Subcutaneous abdominal adipose tissue (tissue), 5 donors: ENCODE measurements at regions not wholly inside any gene's neighbourhood (a gene's known extent, or its start where the extent isn't known, plus 50 kb on each side); places are given as distances from the start of the nearest gene placed in this dataset.

Experiments used
- H3K27ac ChIP-seq: one replicate; pipeline ENCODE4 v1.7.0; 2013; ENCODE audit warnings: low read depth, mild to moderate bottlenecking, inconsistent platforms, low read length, moderate library complexity
- H3K27me3 ChIP-seq, 5 donors: one replicate each; pipeline ENCODE4 v1.7.0; 2013; ENCODE audit warnings: low read length in 5 of 5, inconsistent platforms in 1 of 5; ENCODE audit not compliant: control insufficient read depth in 5 of 5, insufficient read depth in 4 of 5
- H3K36me3 ChIP-seq, 5 donors: one replicate each; pipeline ENCODE4 v1.7.0; 2013; ENCODE audit warnings: low read length in 5 of 5; ENCODE audit not compliant: control insufficient read depth in 5 of 5, insufficient read depth in 5 of 5
- H3K4me1 ChIP-seq, 5 donors: one replicate each; pipeline ENCODE4 v1.7.0; 2013; ENCODE audit warnings: low read length in 5 of 5, mild to moderate bottlenecking in 3 of 5, moderate library complexity in 1 of 5; ENCODE audit not compliant: control insufficient read depth in 5 of 5, insufficient read depth in 5 of 5
- H3K4me3 ChIP-seq, 5 donors: one replicate each; pipeline ENCODE4 v1.7.0; 2013; ENCODE audit warnings: low read length in 5 of 5, low read depth in 1 of 5
- H3K9ac ChIP-seq, 5 donors: one replicate each; pipeline ENCODE4 v1.7.0; 2013; ENCODE audit warnings: low read length in 5 of 5, mild to moderate bottlenecking in 4 of 5, moderate library complexity in 3 of 5
- H3K9me3 ChIP-seq, 5 donors: one replicate each; pipeline ENCODE4 v1.7.0; 2013; ENCODE audit warnings: low read length in 5 of 5; ENCODE audit not compliant: control insufficient read depth in 5 of 5
- donor health status: healthy.
- donor health status: healthy.
- donor health status: healthy.
- donor health status: healthy.
- donor health status: healthy.

- H3K4me3 ChIP-seq, result no peak overlapping the region
- H3K4me1 ChIP-seq, result no peaks in the 10 kb centered on the region
- no peaks in the 10 kb centered on the region for H3K27me3 ChIP-seq
- no peak overlapping the region for H3K27ac ChIP-seq
- no peaks in the 10 kb centered on the region for H3K36me3 ChIP-seq
- H3K9ac ChIP-seq, result no peak overlapping the region
- peaks cover 6 to 15% (median 13%) of the 10 kb centered on the region in 5 donors for H3K9me3 ChIP-seq
These were observed 118.1 kb upstream of the PRDM1 start for GRCh38 chr6:105967917-105968602.

GRCh38 chr6:105966481-105966880 is 119.7 kb upstream of the PRDM1 start:
- Histone ChIP-seq H3K9ac (no peak overlapping the region), H3K4me3 (no peak overlapping the region), H3K27me3 (no peaks in the 10 kb centered on the region), H3K27ac (no peak overlapping the region), H3K36me3 (no peaks in the 10 kb centered on the region), H3K4me1 (no peaks in the 10 kb centered on the region), H3K9me3 (peaks cover 0 to 6% (median 0%) of the 10 kb centered on the region in 5 donors)

- peaks cover 0 to 6% (median 0%) of the 10 kb centered on the region in 5 donors for H3K9me3 ChIP-seq
- no peak overlapping the region for H3K9ac ChIP-seq
- H3K27me3 ChIP-seq, result no peaks in the 10 kb centered on the region
- no peak overlapping the region for H3K27ac ChIP-seq
- H3K4me1 ChIP-seq, result no peaks in the 10 kb centered on the region
- no peak overlapping the region for H3K4me3 ChIP-seq
- no peaks in the 10 kb centered on the region for H3K36me3 ChIP-seq
These were observed 121.0 kb upstream of the PRDM1 start for GRCh38 chr6:105964979-105965760.

- Histone ChIP-seq H3K4me1 (no peaks in the 10 kb centered on the region), H3K36me3 (no peaks in the 10 kb centered on the region), H3K27me3 (no peaks in the 10 kb centered on the region), H3K9ac (no peak overlapping the region), H3K27ac (no peak overlapping the region), H3K9me3 (no peaks in the 10 kb centered on the region), H3K4me3 (no peak overlapping the region)
These were observed 132.0 kb upstream of the PRDM1 start for GRCh38 chr6:105954148-105954547.

- no peaks in the 10 kb centered on the region for H3K27me3 ChIP-seq
- no peak overlapping the region for H3K27ac ChIP-seq
- no peak overlapping the region for H3K9ac ChIP-seq
- no peaks in the 10 kb centered on the region for H3K9me3 ChIP-seq
- no peaks in the 10 kb centered on the region for H3K4me1 ChIP-seq
- no peaks in the 10 kb centered on the region for H3K36me3 ChIP-seq
- no peak overlapping the region for H3K4me3 ChIP-seq
These were observed 133.1 kb upstream of the PRDM1 start for GRCh38 chr6:105952772-105953690.

GRCh38 chr6:105952326-105952725 is 133.8 kb upstream of the PRDM1 start:
- H3K27me3 ChIP-seq, result no peaks in the 10 kb centered on the region

GRCh38 chr6:105951322-105951721 is 134.8 kb upstream of the PRDM1 start:
- Histone ChIP-seq H3K4me3 (no peak overlapping the region), H3K9ac (no peak overlapping the region), H3K36me3 (no peaks in the 10 kb centered on the region), H3K27me3 (no peaks in the 10 kb centered on the region), H3K4me1 (no peaks in the 10 kb centered on the region), H3K27ac (no peak overlapping the region), H3K9me3 (no peaks in the 10 kb centered on the region)

More at GRCh38 chr6:105952326-105952725, 133.8 kb upstream of the PRDM1 start:
- no peaks in the 10 kb centered on the region for H3K4me1 ChIP-seq
- no peaks in the 10 kb centered on the region for H3K9me3 ChIP-seq
- H3K36me3 ChIP-seq, result no peaks in the 10 kb centered on the region
- H3K4me3 ChIP-seq, result no peak overlapping the region
- H3K9ac ChIP-seq, result no peak overlapping the region
- H3K27ac ChIP-seq, result no peak overlapping the region

- no peaks in the 10 kb centered on the region for H3K4me1 ChIP-seq
- no peak overlapping the region for H3K27ac ChIP-seq
- no peak overlapping the region for H3K9ac ChIP-seq
- H3K36me3 ChIP-seq, result no peaks in the 10 kb centered on the region
- no peaks in the 10 kb centered on the region for H3K27me3 ChIP-seq
- H3K9me3 ChIP-seq, result no peaks in the 10 kb centered on the region
- H3K4me3 ChIP-seq, result no peak overlapping the region
These were observed 136.3 kb upstream of the PRDM1 start for GRCh38 chr6:105949869-105950268.

- no peaks in the 10 kb centered on the region for H3K4me1 ChIP-seq
- no peak overlapping the region for H3K4me3 ChIP-seq
- no peaks in the 10 kb centered on the region for H3K36me3 ChIP-seq
- no peak overlapping the region for H3K9ac ChIP-seq
- no peaks in the 10 kb centered on the region for H3K27me3 ChIP-seq
- no peak overlapping the region for H3K27ac ChIP-seq
- no peaks in the 10 kb centered on the region for H3K9me3 ChIP-seq
These were observed 142.6 kb upstream of the PRDM1 start for GRCh38 chr6:105943514-105943913.
